Tibial nerve (tissue), 4 donors: ENCODE measurements at regions not wholly inside any gene's neighbourhood (a gene's known extent, or its start where the extent isn't known, plus 50 kb on each side); places are given as distances from the start of the nearest gene placed in this dataset.

ENCODE experiments used
- DNase-seq, 2 donors: peaks; one replicate each; pipeline ENCODE4 v3.0.0-alpha.2; 2019; ENCODE audit warnings: low spot score in 2 of 2
- H3K27ac ChIP-seq, 4 donors: fragments of 200-600 bp; sonication (generic) in 3 of 4; one replicate each; pipeline ENCODE4 v1.5.1; 2017 to 2019; ENCODE audit warnings: mild to moderate bottlenecking in 1 of 4
- H3K27me3 ChIP-seq, 2 donors: fragments of 200-600 bp; sonication (generic) in 1 of 2; one replicate each; pipeline versions ENCODE4 v1.5.1 to v1.6.0; 2017 to 2019
- H3K36me3 ChIP-seq, 3 donors: fragments of 200-600 bp; sonication (generic); one replicate each; pipeline ENCODE4 v1.5.1; 2018 to 2019
- H3K4me1 ChIP-seq, 4 donors: fragments of 200-600 bp; sonication (generic) in 3 of 4; one replicate each; pipeline ENCODE4 v1.5.1; 2017 to 2019
- H3K4me3 ChIP-seq, 4 donors: fragments of 200-600 bp; sonication (generic) in 3 of 4; one replicate each; pipeline ENCODE4 v1.5.1; 2017 to 2019; ENCODE audit warnings: mild to moderate bottlenecking in 1 of 4, moderate library complexity in 1 of 4
- H3K9me3 ChIP-seq, 4 donors: fragments of 200-600 bp; sonication (generic) in 3 of 4; one replicate each; pipeline ENCODE4 v1.5.1; 2017 to 2019
- CTCF ChIP-seq, 5 experiments: fragments of 200-600 bp in 3 of 5; fragments of 450-650 bp in 2 of 5; sonication (generic) in 3 of 5; IDR thresholded peaks; one replicate each; pipeline ENCODE4 v1.5.1; 2016 to 2019; ENCODE audit warnings: antibody characterized with exemption in 5 of 5, mild to moderate bottlenecking in 3 of 5, moderate library complexity in 2 of 5
- EP300 ChIP-seq, 2 donors: sonication (generic); formaldehyde crosslinking; IDR thresholded peaks; one replicate each; pipeline ENCODE4 v1.6.1; 2017; ENCODE audit warnings: antibody characterized with exemption in 2 of 2, mild to moderate bottlenecking in 1 of 2
- POLR2A ChIP-seq, 2 donors: fragments of 450-650 bp; IDR thresholded peaks; one replicate each; pipeline ENCODE4 v1.6.1; 2017; ENCODE audit warnings: antibody characterized with exemption in 2 of 2, mild to moderate bottlenecking in 2 of 2, moderate library complexity in 2 of 2
- WGBS, 2 donors: methylation state at CpG; one replicate each; pipeline ENCODE4 v1.1.5; 2018; 5-methylcytosine and 5-hydroxymethylcytosine counted together

DNA sequence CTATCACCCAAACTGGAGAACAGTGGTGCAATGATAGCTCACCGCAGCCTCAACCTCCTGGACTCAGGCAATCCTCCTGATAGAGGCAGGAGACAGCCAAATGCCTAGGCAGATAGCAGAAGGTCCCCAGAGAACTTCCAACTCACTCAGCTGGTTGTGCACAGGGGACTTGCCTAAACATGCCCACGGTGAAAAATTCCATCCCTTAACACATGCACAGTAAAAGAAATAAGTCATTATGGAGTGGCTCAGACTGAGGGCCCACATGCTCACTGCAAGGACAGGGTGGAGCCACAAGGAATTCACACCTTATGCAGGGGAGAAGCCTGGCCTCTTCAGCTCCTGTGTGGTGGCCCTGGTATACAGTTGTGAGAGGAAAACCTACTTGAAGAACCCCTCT is 525.8 kb upstream of the ATP2B1 start:
- H3K9me3 ChIP-seq, result no peaks in the 10 kb centered on the region
- peaks cover 0 to 7% (median 0%) of the 10 kb centered on the region in 4 donors for H3K4me1 ChIP-seq
- H3K27ac ChIP-seq, result no peak overlapping the region
- no peaks in the 10 kb centered on the region for H3K27me3 ChIP-seq
- H3K36me3 ChIP-seq, result no peaks in the 10 kb centered on the region
- TF ChIP-seq POLR2A (IDR thresholded peaks at IDR 0.05), result no peak
- TF ChIP-seq CTCF (IDR thresholded peaks at IDR 0.05), result no peak
- TF ChIP-seq EP300 (IDR thresholded peaks at IDR 0.05), result no peak
- no peak overlapping the region for H3K4me3 ChIP-seq
- DNase-seq, result no peak
- WGBS, 2 donors, result 91 to 92% methylated on average over 2 of the region's 2 CpGs

DNA sequence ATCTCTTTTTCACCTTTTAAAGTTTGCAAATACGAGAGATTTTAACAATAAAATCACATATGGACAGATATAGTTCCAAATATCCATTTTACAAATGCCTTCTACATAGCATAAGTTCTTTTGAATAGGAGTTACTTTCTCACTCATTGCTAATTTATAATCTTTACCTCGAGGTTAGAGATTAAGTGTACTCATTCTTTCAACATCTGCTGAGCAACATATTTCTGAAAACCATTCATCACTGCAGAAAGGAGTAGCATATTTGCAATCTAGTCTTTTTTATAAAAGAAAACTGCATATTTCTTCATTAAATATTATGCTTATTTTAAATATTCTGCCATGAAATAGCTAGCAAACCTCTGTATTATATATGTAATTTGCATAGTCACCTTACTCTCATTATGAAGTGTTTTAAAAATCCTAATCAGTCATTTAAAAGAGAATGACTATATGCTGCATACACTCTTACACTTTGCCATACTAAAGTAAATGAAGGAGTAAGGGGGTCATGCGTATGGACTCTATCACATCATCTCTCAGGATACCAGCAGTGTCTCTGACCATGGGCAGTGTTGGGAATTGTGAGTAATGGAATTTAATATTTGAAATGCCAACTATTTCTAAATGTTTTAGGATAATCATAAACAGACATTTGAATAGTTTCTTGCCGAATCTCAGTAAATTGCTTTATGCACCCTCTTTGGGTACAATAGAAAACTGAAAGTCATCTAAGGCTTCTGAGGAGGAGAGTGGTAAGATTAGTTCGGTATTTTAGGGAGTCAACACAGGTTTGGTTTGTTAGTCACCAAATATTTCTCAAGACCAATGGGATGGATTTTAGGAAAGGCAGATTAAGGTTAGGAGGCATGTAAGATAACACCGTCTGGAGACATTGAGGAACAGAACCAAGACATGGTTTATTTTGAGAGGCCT is 524.8 kb upstream of the ATP2B1 start:
- peaks cover 0 to 9% (median 0%) of the 10 kb centered on the region in 4 donors for H3K4me1 ChIP-seq
- DNase-seq, result no peak
- TF ChIP-seq POLR2A (IDR thresholded peaks at IDR 0.05) (no peak), EP300 (IDR thresholded peaks at IDR 0.05) (no peak), CTCF (IDR thresholded peaks at IDR 0.05) (no peak)

DNA sequence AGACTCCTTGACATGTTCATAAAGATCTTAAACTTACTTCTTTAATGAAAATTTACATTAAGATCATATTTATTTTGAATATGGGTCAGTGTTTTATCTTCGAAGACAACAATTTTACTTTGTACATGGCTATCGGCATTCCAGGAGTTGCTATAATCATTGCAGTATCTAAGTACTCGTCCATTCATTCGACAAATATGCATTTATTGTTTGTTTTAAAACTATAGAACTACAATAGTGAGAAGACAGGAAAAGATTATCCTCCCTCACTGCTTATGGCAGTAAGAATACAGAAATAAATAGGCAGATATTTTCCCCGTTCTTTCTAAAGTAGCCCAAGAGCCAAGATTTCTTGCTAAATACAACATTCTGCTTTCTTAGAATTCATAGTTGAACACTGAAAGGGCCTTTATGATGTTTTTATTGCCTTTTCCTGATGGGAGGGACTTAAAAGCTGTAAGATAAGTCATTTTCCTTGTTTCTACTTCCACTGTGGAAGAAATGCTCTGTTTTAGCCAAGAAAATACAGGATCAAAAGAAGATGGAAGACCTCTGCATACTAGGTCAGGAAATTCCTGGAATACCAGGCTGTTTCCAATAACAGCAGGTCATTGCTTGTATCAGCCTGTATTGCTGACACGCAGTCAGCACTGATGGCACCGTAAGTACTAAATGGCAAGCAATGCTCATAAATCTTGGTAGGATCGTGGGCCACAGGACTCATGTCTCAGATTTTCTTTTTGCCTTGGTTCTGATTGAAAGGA is 521.0 kb upstream of the ATP2B1 start:
- Histone ChIP-seq H3K9me3 (no peaks in the 10 kb centered on the region), H3K4me3 (no peak overlapping the region), H3K36me3 (no peaks in the 10 kb centered on the region), H3K4me1 (peaks cover 0 to 9% (median 0%) of the 10 kb centered on the region in 4 donors), H3K27me3 (no peaks in the 10 kb centered on the region), H3K27ac (no peak overlapping the region)
- no peak for DNase-seq
- no peak for TF ChIP-seq CTCF (IDR thresholded peaks at IDR 0.05)
- no peak for TF ChIP-seq POLR2A (IDR thresholded peaks at IDR 0.05)
- TF ChIP-seq EP300 (IDR thresholded peaks at IDR 0.05), result no peak
- 37 to 42% methylated on average over 8 of the region's 8 CpGs for WGBS, 2 donors

More for the DNA sequence above, 524.8 kb upstream of the ATP2B1 start:
- Histone ChIP-seq H3K4me3 (no peak overlapping the region), H3K9me3 (no peaks in the 10 kb centered on the region), H3K27me3 (no peaks in the 10 kb centered on the region), H3K27ac (no peak overlapping the region), H3K36me3 (no peaks in the 10 kb centered on the region)
- 80 to 85% methylated on average over 6 of the region's 6 CpGs for WGBS, 2 donors

GRCh38 chr12:90226211-90226610 is 517.6 kb upstream of the ATP2B1 start:
- Histone ChIP-seq H3K4me3 (no peak overlapping the region), H3K9me3 (no peaks in the 10 kb centered on the region), H3K27ac (no peak overlapping the region), H3K4me1 (peaks cover 0 to 9% (median 0%) of the 10 kb centered on the region in 4 donors), H3K36me3 (no peaks in the 10 kb centered on the region), H3K27me3 (no peaks in the 10 kb centered on the region)
- TF ChIP-seq CTCF (IDR thresholded peaks at IDR 0.05) (no peak), POLR2A (IDR thresholded peaks at IDR 0.05) (no peak), EP300 (IDR thresholded peaks at IDR 0.05) (no peak)
- DNase-seq, result no peak

GRCh38 chr12:90216815-90217214 is 508.2 kb upstream of the ATP2B1 start:
- Histone ChIP-seq H3K27me3 (no peaks in the 10 kb centered on the region), H3K4me1 (no peaks in the 10 kb centered on the region), H3K27ac (no peak overlapping the region), H3K9me3 (no peaks in the 10 kb centered on the region), H3K36me3 (no peaks in the 10 kb centered on the region), H3K4me3 (no peak overlapping the region)
- DNase-seq, result no peak
- TF ChIP-seq CTCF (IDR thresholded peaks at IDR 0.05) (no peak), EP300 (IDR thresholded peaks at IDR 0.05) (no peak), POLR2A (IDR thresholded peaks at IDR 0.05) (no peak)
- WGBS, 2 donors, result 21 to 24% methylated on average over 1 of the region's 1 CpG
